Transverse colon (tissue), 4 donors: ENCODE measurements at regions not wholly inside any gene's neighbourhood (a gene's known extent, or its start where the extent isn't known, plus 50 kb on each side); places are given as distances from the start of the nearest gene placed in this dataset.

Experiments used
- DNase-seq: peaks from one replicate; pipeline ENCODE4 v3.0.0-alpha.2; 2019
- H3K27ac ChIP-seq, 4 donors: fragments of 200-600 bp; sonication (generic); 2 replicates each; pipeline ENCODE4 v1.5.1; 2016 to 2018; ENCODE audit warnings: inconsistent platforms in 4 of 4
- H3K27me3 ChIP-seq: fragments of 200-600 bp; sonication (generic); 2 replicates; pipeline ENCODE4 v1.5.1; 2017; ENCODE audit warnings: inconsistent platforms
- H3K36me3 ChIP-seq, 4 donors: fragments of 200-600 bp; sonication (generic); 2 replicates each; pipeline ENCODE4 v1.5.1; 2017 to 2019; ENCODE audit warnings: inconsistent platforms in 4 of 4
- H3K4me1 ChIP-seq, 4 donors: fragments of 200-600 bp; sonication (generic); 2 replicates each; pipeline ENCODE4 v1.5.1; 2017 to 2020; ENCODE audit warnings: inconsistent platforms in 4 of 4
- H3K4me3 ChIP-seq, 4 donors: fragments of 200-600 bp; sonication (generic); 1 replicate in 1 of 4; 2 replicates in 3 of 4; pipeline versions ENCODE4 v1.5.1 to v1.6.1; 2017 to 2019; ENCODE audit warnings: inconsistent platforms in 4 of 4
- H3K9me3 ChIP-seq, 2 donors: fragments of 200-600 bp; sonication (generic); 2 replicates each; pipeline ENCODE4 v1.5.1; 2017 to 2019; ENCODE audit warnings: inconsistent platforms in 2 of 2
- CTCF ChIP-seq, 5 experiments: fragments of 200-600 bp in 3 of 5; fragments of 450-650 bp in 2 of 5; sonication (generic) in 3 of 5; IDR thresholded peaks; 1 replicate in 2 of 5; 2 replicates in 3 of 5; pipeline ENCODE4 v1.5.1; 2016 to 2017; ENCODE audit warnings: antibody characterized with exemption in 5 of 5, inconsistent platforms in 3 of 5, mild to moderate bottlenecking in 2 of 5, moderate library complexity in 1 of 5
- EP300 ChIP-seq: sonication (generic); formaldehyde crosslinking; IDR thresholded peaks from one replicate; pipeline ENCODE4 v1.6.1; 2017; ENCODE audit warnings: antibody characterized with exemption, low read depth
- POLR2A ChIP-seq: fragments of 450-650 bp; IDR thresholded peaks from one replicate; pipeline ENCODE4 v1.6.1; 2016; ENCODE audit warnings: antibody characterized with exemption, mild to moderate bottlenecking, moderate library complexity
- POLR2AphosphoS5 ChIP-seq, 3 donors: sonication (generic); formaldehyde crosslinking; IDR thresholded peaks; one replicate each; pipeline ENCODE4 v1.6.1; 2016; ENCODE audit warnings: antibody characterized with exemption in 3 of 3
- WGBS, 2 donors: methylation state at CpG; one replicate each; pipeline ENCODE4 v1.1.5; 2018; ENCODE audit warnings: low coverage in 1 of 2; 5-methylcytosine and 5-hydroxymethylcytosine counted together
- in situ Hi-C, 4 donors: fragments of 200-750 bp; cut with MboI; loops; one replicate each; pipeline versions ENCODE4 v1.15.0 to v1.15.1; 2017; ENCODE audit warnings: low sequenced_read_pairs in 3 of 4, low pct_ligation_motif_present in 1 of 4, low pct_unique_long_range_greater_than_20kb in 1 of 4
- intact Hi-C: fragments of 100-400 bp; cut with DNase I; formaldehyde crosslinking; loops from one replicate; pipeline ENCODE4 v1.15.1; 2023; ENCODE audit warnings: low total_unique reads

- WGBS, 2 donors, result 65% methylated on average over 1 of the region's 1 CpG; no CpG with 5 or more reads in 1 of the 2 donors
- Histone ChIP-seq H3K27me3 (no peaks in the 10 kb centered on the region), H3K4me3 (no peak overlapping the region), H3K9me3 (no peaks in the 10 kb centered on the region), H3K4me1 (no peaks in the 10 kb centered on the region), H3K27ac (no peak overlapping the region), H3K36me3 (no peaks in the 10 kb centered on the region)
- intact Hi-C loops (no loop called here), in situ Hi-C loops (no loop called here)
- DNase-seq, result no peak
- no peak for TF ChIP-seq POLR2AphosphoS5 (IDR thresholded peaks at IDR 0.05)
- no peak for TF ChIP-seq POLR2A
- TF ChIP-seq CTCF (IDR thresholded peaks at IDR 0.05), result no peak
- no peak for TF ChIP-seq EP300
Observed at GRCh38 chr11:29781268-29781667, 235.6 kb downstream of the KCNA4 start.

GRCh38 chr11:29780756-29781155 is 236.1 kb downstream of the KCNA4 start:
- intact Hi-C loops, result no loop called here
- no peaks in the 10 kb centered on the region for H3K9me3 ChIP-seq
- TF ChIP-seq EP300 (no peak), POLR2AphosphoS5 (IDR thresholded peaks at IDR 0.05) (no peak), POLR2A (no peak), CTCF (IDR thresholded peaks at IDR 0.05) (no peak)
- no peaks in the 10 kb centered on the region for H3K4me1 ChIP-seq
- no peaks in the 10 kb centered on the region for H3K36me3 ChIP-seq
- WGBS, 2 donors, result 75% methylated on average over 7 of the region's 7 CpGs; no CpG with 5 or more reads in 1 of the 2 donors
- no peak overlapping the region for H3K27ac ChIP-seq
- no peaks in the 10 kb centered on the region for H3K27me3 ChIP-seq
- H3K4me3 ChIP-seq, result no peak overlapping the region
- in situ Hi-C loops, result no loop called here
- no peak for DNase-seq

- H3K27ac ChIP-seq, result no peak overlapping the region
- intact Hi-C loops, result no loop called here
- no peaks in the 10 kb centered on the region for H3K9me3 ChIP-seq
- in situ Hi-C loops, result no loop called here
- no peak overlapping the region for H3K4me3 ChIP-seq
- H3K36me3 ChIP-seq, result no peaks in the 10 kb centered on the region
- no peak for TF ChIP-seq POLR2AphosphoS5 (IDR thresholded peaks at IDR 0.05)
- TF ChIP-seq CTCF (IDR thresholded peaks at IDR 0.05), result no peak
- no peak for TF ChIP-seq EP300
- no peak for TF ChIP-seq POLR2A
- H3K27me3 ChIP-seq, result no peaks in the 10 kb centered on the region
- 78 to 90% methylated on average over 3 to 4 of the region's 4 CpGs for WGBS, 2 donors
- no peak for DNase-seq
- no peaks in the 10 kb centered on the region for H3K4me1 ChIP-seq
Observed at GRCh38 chr11:29773656-29774264, 243.1 kb downstream of the KCNA4 start.

- TF ChIP-seq POLR2AphosphoS5 (IDR thresholded peaks at IDR 0.05) (no peak), EP300 (no peak), CTCF (IDR thresholded peaks at IDR 0.05) (no peak), POLR2A (no peak)
- no peaks in the 10 kb centered on the region for H3K36me3 ChIP-seq
- no peak overlapping the region for H3K4me3 ChIP-seq
- WGBS, 2 donors, result 56 to 100% methylated on average over 1 of the region's 1 CpG
- no peak overlapping the region for H3K27ac ChIP-seq
- no peaks in the 10 kb centered on the region for H3K4me1 ChIP-seq
- no peak for DNase-seq
- no peaks in the 10 kb centered on the region for H3K27me3 ChIP-seq
- intact Hi-C loops, result no loop called here
- peaks cover 4 to 6% of the 10 kb centered on the region in 2 donors for H3K9me3 ChIP-seq
- in situ Hi-C loops, result no loop called here
Observed at GRCh38 chr11:29756871-29757270, 260.0 kb downstream of the KCNA4 start.
